Osteoblast (primary cell): ENCODE measurements at regions not wholly inside any gene's neighbourhood (a gene's known extent, or its start where the extent isn't known, plus 50 kb on each side); places are given as distances from the start of the nearest gene placed in this dataset.

Experiments
- DNase-seq: peaks from one replicate; pipeline ENCODE4 v3.0.0; 2011; ENCODE audit warnings: low spot score, mixed read lengths; ENCODE audit not compliant: insufficient read length; ENCODE audit errors: missing footprints
- H2AFZ ChIP-seq: 2 replicates; pipeline ENCODE4 v1.6.0; 2011; ENCODE audit warnings: mild to moderate bottlenecking, low read length
- H3K27ac ChIP-seq: 2 replicates; pipeline ENCODE4 v1.5.1; 2011; ENCODE audit warnings: mild to moderate bottlenecking, low read depth, low read length, moderate library complexity
- H3K27me3 ChIP-seq: 2 replicates; pipeline ENCODE4 v1.6.0; 2012; ENCODE audit warnings: mild to moderate bottlenecking, control low read depth, inconsistent platforms, low read length, moderate library complexity; ENCODE audit not compliant: insufficient read depth
- H3K36me3 ChIP-seq: 2 replicates; pipeline ENCODE4 v1.5.1; 2011; ENCODE audit warnings: mild to moderate bottlenecking, low read length, control low read depth, moderate library complexity; ENCODE audit not compliant: insufficient read depth
- H3K4me1 ChIP-seq: 2 replicates; pipeline ENCODE4 v1.5.1; 2011; ENCODE audit warnings: mild to moderate bottlenecking, low read length, control low read depth, moderate library complexity; ENCODE audit not compliant: insufficient read depth
- H3K4me2 ChIP-seq: 2 replicates; pipeline ENCODE4 v1.6.0; 2011; ENCODE audit warnings: mild to moderate bottlenecking, low read length; ENCODE audit not compliant: insufficient read depth
- H3K4me3 ChIP-seq: fragments of 200-600 bp; sonication (generic); 3 replicates; pipeline ENCODE4 v1.5.1; 2012; ENCODE audit warnings: mild to moderate bottlenecking, low read length, inconsistent platforms; ENCODE audit not compliant: insufficient read depth
- H3K79me2 ChIP-seq: 2 replicates; pipeline ENCODE4 v1.6.0; 2012; ENCODE audit warnings: mild to moderate bottlenecking, low read length, control low read depth, inconsistent platforms; ENCODE audit not compliant: insufficient read depth
- H3K9me3 ChIP-seq: 2 replicates; pipeline ENCODE4 v1.5.1; 2011; ENCODE audit warnings: low read depth, low read length, control low read depth
- H4K20me1 ChIP-seq: 2 replicates; pipeline ENCODE4 v1.6.0; 2012; ENCODE audit warnings: mild to moderate bottlenecking, low read length, control low read depth; ENCODE audit not compliant: insufficient read depth
- CTCF ChIP-seq: IDR thresholded peaks from 2 replicates; pipeline ENCODE4 v1.5.1; 2011; ENCODE audit warnings: mild to moderate bottlenecking, low read depth, low read length, moderate library complexity; ENCODE audit errors: extremely low read depth

GRCh38 chr5:116637149-116637740 lies 62.6 kb upstream of the SEMA6A start:
- Histone ChIP-seq H3K27me3 (no peaks in the 10 kb centered on the region), H2AFZ (no peak overlapping the region), H3K4me2 (no peak overlapping the region), H3K27ac (no peak overlapping the region), H3K36me3 (no peaks in the 10 kb centered on the region), H3K79me2 (no peaks in the 10 kb centered on the region), H4K20me1 (no peaks in the 10 kb centered on the region), H3K4me3 (no peak overlapping the region), H3K4me1 (no peaks in the 10 kb centered on the region), H3K9me3 (no peaks in the 10 kb centered on the region)
- TF ChIP-seq CTCF: no peak
- no peak for DNase-seq

GRCh38 chr5:116632890-116633289 lies 58.3 kb upstream of the SEMA6A start:
- H3K27ac ChIP-seq: no peak overlapping the region

DNA sequence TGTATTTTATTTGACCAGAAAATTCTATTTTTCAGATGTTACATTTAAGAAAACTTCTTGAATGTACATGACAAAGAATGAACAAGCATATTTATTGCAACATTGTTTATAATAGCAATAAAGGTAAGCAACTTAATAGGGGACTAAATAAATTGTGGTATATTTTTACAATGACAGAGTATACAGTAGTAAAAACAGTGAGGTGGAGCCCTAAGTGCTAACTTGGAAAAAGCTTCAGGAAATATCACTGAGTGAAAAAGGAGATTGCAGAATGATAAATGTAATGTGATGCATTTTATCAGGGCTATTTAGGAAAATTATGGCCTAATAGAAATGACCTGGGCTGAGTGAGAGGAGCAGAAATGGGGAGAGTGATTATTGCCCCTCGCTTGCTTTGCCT lies 56.5 kb upstream of the SEMA6A start:
- no peak for TF ChIP-seq CTCF
- DNase-seq: no peak
- H3K4me2 ChIP-seq: no peak overlapping the region
- H4K20me1 ChIP-seq: no peaks in the 10 kb centered on the region
- H3K27me3 ChIP-seq: no peaks in the 10 kb centered on the region
- no peaks in the 10 kb centered on the region for H3K79me2 ChIP-seq
- no peak overlapping the region for H2AFZ ChIP-seq
- H3K36me3 ChIP-seq: no peaks in the 10 kb centered on the region
- H3K27ac ChIP-seq: no peak overlapping the region
- no peak overlapping the region for H3K4me3 ChIP-seq
- H3K4me1 ChIP-seq: no peaks in the 10 kb centered on the region
- no peaks in the 10 kb centered on the region for H3K9me3 ChIP-seq

More at GRCh38 chr5:116632890-116633289, 58.3 kb upstream of the SEMA6A start:
- H3K4me2 ChIP-seq: no peak overlapping the region
- no peaks in the 10 kb centered on the region for H3K36me3 ChIP-seq
- no peaks in the 10 kb centered on the region for H3K27me3 ChIP-seq
- no peaks in the 10 kb centered on the region for H4K20me1 ChIP-seq
- H3K9me3 ChIP-seq: no peaks in the 10 kb centered on the region
- H3K4me3 ChIP-seq: no peak overlapping the region
- DNase-seq: no peak
- H3K4me1 ChIP-seq: no peaks in the 10 kb centered on the region
- H3K79me2 ChIP-seq: no peaks in the 10 kb centered on the region
- no peak for TF ChIP-seq CTCF
- no peak overlapping the region for H2AFZ ChIP-seq

- no peaks in the 10 kb centered on the region for H3K36me3 ChIP-seq
- no peaks in the 10 kb centered on the region for H3K4me1 ChIP-seq
- no peak overlapping the region for H2AFZ ChIP-seq
- H3K4me2 ChIP-seq: no peak overlapping the region
- no peaks in the 10 kb centered on the region for H4K20me1 ChIP-seq
- H3K4me3 ChIP-seq: no peak overlapping the region
- no peak for DNase-seq
- no peak for TF ChIP-seq CTCF
- H3K79me2 ChIP-seq: no peaks in the 10 kb centered on the region
- no peaks in the 10 kb centered on the region for H3K9me3 ChIP-seq
- no peaks in the 10 kb centered on the region for H3K27me3 ChIP-seq
- H3K27ac ChIP-seq: no peak overlapping the region
These were observed 54.5 kb upstream of the SEMA6A start for GRCh38 chr5:116629168-116629567.
